ENCODE measurements at regions not wholly inside any gene's neighbourhood (a gene's known extent, or its start where the extent isn't known, plus 50 kb on each side); places are given as distances from the start of the nearest gene placed in this dataset.
"Not testable (repeated sequence)": the region's sequence is repeated elsewhere in the genome, so short reads cannot be mapped to it uniquely, and the experiment has no call there.

- no CpG with 5 or more reads among the region's 3 CpGs for WGBS, 2 experiments (ENCODE audit: extremely low coverage in 2 of 2, insufficient read length in 1 of 2)
- in situ Hi-C loops (cut with MboI; ENCODE audit: low sequenced_read_pairs); H2AK9ac ChIP-seq (replicated peaks; ENCODE audit: low read depth, low read length, poor library complexity); H2BK120ac ChIP-seq (ENCODE audit: low read depth, low read length); CTCF ChIA-PET; H3K9me3 ChIP-seq (ENCODE audit: control insufficient read depth, insufficient read depth, low read length); H2AFZ ChIP-seq (replicated peaks; ENCODE audit: low read length, poor library complexity); ATAC-seq (ENCODE audit: low read depth); DNase-seq; H3K23ac ChIP-seq (ENCODE audit: low read depth, low read length); H3K4me3 ChIP-seq (ENCODE audit: insufficient read depth, low read depth, low read length); H3K4ac ChIP-seq (ENCODE audit: low read depth, low read length); H2AK5ac ChIP-seq (ENCODE audit: low read depth, low read length); H3K9me1 ChIP-seq (ENCODE audit: insufficient read depth, low read length); H3K4me1 ChIP-seq (ENCODE audit: control insufficient read depth, insufficient read depth, low read length); dilution Hi-C loops (cut with HindIII; ENCODE audit: low sequenced_read_pairs, unreplicated experiment); H2BK5ac ChIP-seq (ENCODE audit: low read depth, low read length, poor library complexity, severe bottlenecking); H3K27ac ChIP-seq (ENCODE audit: insufficient read depth, low read length); H3K9ac ChIP-seq (ENCODE audit: low read depth, low read length); H2BK20ac ChIP-seq (ENCODE audit: low read depth, low read length); H3K18ac ChIP-seq (ENCODE audit: low read depth, low read length); H3K36me3 ChIP-seq (ENCODE audit: control insufficient read depth, insufficient read depth, low read length); H4K5ac ChIP-seq (ENCODE audit: low read depth, low read length); H3K14ac ChIP-seq (replicated peaks; ENCODE audit: low read depth, low read length); H3K4me2 ChIP-seq (ENCODE audit: low read depth, low read length); H3K56ac ChIP-seq (ENCODE audit: extremely low read depth, insufficient read depth, low read length); H3K79me1 ChIP-seq (ENCODE audit: low read depth in 1 of 2, low read length in 2 of 2); H4K91ac ChIP-seq (ENCODE audit: insufficient read depth, low read depth, low read length); POLR2A ChIA-PET (ENCODE audit: unreplicated experiment); intact Hi-C loops (cut with micrococcal nuclease); H4K8ac ChIP-seq (ENCODE audit: low read depth in 2 of 2, low read length in 2 of 2); H4K20me1 ChIP-seq (ENCODE audit: insufficient read depth, low read length); BruUV-seq (replicated peaks); H2BK15ac ChIP-seq (ENCODE audit: low read depth, low read length): not testable (repeated sequence)
- peaks cover 34% of the 10 kb centered on the region for H3K27me3 ChIP-seq (ENCODE audit: control insufficient read depth, insufficient read depth, low read length)
Observed at GRCh38 chr2:109722640-109723039, 71.5 kb upstream of the RGPD5 start.

- H3K14ac ChIP-seq (replicated peaks; ENCODE audit: low read depth, low read length); H3K56ac ChIP-seq (ENCODE audit: extremely low read depth, insufficient read depth, low read length); H4K91ac ChIP-seq (ENCODE audit: insufficient read depth, low read depth, low read length); POLR2A ChIA-PET (ENCODE audit: unreplicated experiment); ATAC-seq (ENCODE audit: low read depth); intact Hi-C loops (cut with micrococcal nuclease); H3K4me2 ChIP-seq (ENCODE audit: low read depth, low read length); H2BK20ac ChIP-seq (ENCODE audit: low read depth, low read length); H3K4ac ChIP-seq (ENCODE audit: low read depth, low read length); H2AK5ac ChIP-seq (ENCODE audit: low read depth, low read length); H4K8ac ChIP-seq (ENCODE audit: low read depth in 2 of 2, low read length in 2 of 2); H3K18ac ChIP-seq (ENCODE audit: low read depth, low read length); H2AFZ ChIP-seq (replicated peaks; ENCODE audit: low read length, poor library complexity); H2BK15ac ChIP-seq (ENCODE audit: low read depth, low read length); H3K9me1 ChIP-seq (ENCODE audit: insufficient read depth, low read length); H3K23ac ChIP-seq (ENCODE audit: low read depth, low read length); H3K4me1 ChIP-seq (ENCODE audit: control insufficient read depth, insufficient read depth, low read length); H2AK9ac ChIP-seq (replicated peaks; ENCODE audit: low read depth, low read length, poor library complexity); H3K79me1 ChIP-seq (ENCODE audit: low read depth in 1 of 2, low read length in 2 of 2); H4K5ac ChIP-seq (ENCODE audit: low read depth, low read length); DNase-seq; H3K27ac ChIP-seq (ENCODE audit: insufficient read depth, low read length); CTCF ChIA-PET; dilution Hi-C loops (cut with HindIII; ENCODE audit: low sequenced_read_pairs, unreplicated experiment); H2BK5ac ChIP-seq (ENCODE audit: low read depth, low read length, poor library complexity, severe bottlenecking); H3K4me3 ChIP-seq (ENCODE audit: insufficient read depth, low read depth, low read length); H4K20me1 ChIP-seq (ENCODE audit: insufficient read depth, low read length); H3K36me3 ChIP-seq (ENCODE audit: control insufficient read depth, insufficient read depth, low read length); in situ Hi-C loops (cut with MboI; ENCODE audit: low sequenced_read_pairs); H3K9me3 ChIP-seq (ENCODE audit: control insufficient read depth, insufficient read depth, low read length); BruUV-seq (replicated peaks); H3K9ac ChIP-seq (ENCODE audit: low read depth, low read length); H2BK120ac ChIP-seq (ENCODE audit: low read depth, low read length): not testable (repeated sequence)
- no CpG with 5 or more reads among the region's 3 CpGs for WGBS, 2 experiments (ENCODE audit: extremely low coverage in 2 of 2, insufficient read length in 1 of 2)
- peaks cover 38% of the 10 kb centered on the region for H3K27me3 ChIP-seq (ENCODE audit: control insufficient read depth, insufficient read depth, low read length)
Observed at GRCh38 chr2:109723153-109723552, 71.0 kb upstream of the RGPD5 start.

Measured in IMR-90 (cell line).